PFSK-1 (cell line): ENCODE measurements at regions not wholly inside any gene's neighbourhood (a gene's known extent, or its start where the extent isn't known, plus 50 kb on each side); places are given as distances from the start of the nearest gene placed in this dataset.

Source experiments
- POLR2AphosphoS5 ChIP-seq: IDR thresholded peaks from 2 replicates; pipeline ENCODE4 v1.6.1; 2012; ENCODE audit warnings: low read depth, mild to moderate bottlenecking, control low read depth, low read length, moderate library complexity
- SIN3A ChIP-seq: IDR thresholded peaks from 2 replicates; pipeline ENCODE4 v1.6.1; 2012; ENCODE audit warnings: mild to moderate bottlenecking, low read length, moderate library complexity, borderline replicate concordance; ENCODE audit not compliant: insufficient read depth
- TAF1 ChIP-seq: IDR thresholded peaks from 2 replicates; pipeline ENCODE4 v1.6.1; 2012; ENCODE audit warnings: low read length, control low read depth, borderline replicate concordance; ENCODE audit not compliant: insufficient read depth
- TF ChIP-seq, protein P1 (sequence below), 2 experiments: IDR thresholded peaks; 2 replicates each; pipeline versions ENCODE4 v1.6.1 to v1.8.0; 2011 to 2012; ENCODE audit warnings: low read depth in 2 of 2, low read length in 2 of 2, control low read depth in 1 of 2, inconsistent platforms in 1 of 2, mild to moderate bottlenecking in 1 of 2, moderate library complexity in 1 of 2; ENCODE audit not compliant: insufficient read depth in 1 of 2

DNA sequence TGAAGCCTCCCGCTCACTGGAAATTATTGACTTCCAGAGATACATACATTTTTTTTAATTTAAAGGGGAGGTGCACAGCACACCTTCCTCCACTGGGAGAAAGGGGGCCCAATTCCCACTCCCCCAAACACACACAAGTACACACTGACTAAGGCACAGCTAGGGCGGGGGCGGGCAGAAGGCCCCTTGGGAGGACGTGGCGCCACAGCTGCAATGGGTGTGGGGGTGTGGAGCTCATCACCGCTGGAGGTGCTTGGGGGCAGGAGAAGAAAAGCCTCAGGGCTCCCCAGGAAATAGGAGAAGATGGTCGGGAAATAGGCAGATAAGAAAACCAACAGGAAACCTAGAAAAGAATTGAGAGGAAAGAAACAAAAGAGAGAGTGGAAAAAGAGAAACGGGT, 127.3 kb upstream of the FAM98A start:
- TF ChIP-seq POLR2AphosphoS5 (no peak), TAF1 (no peak), SIN3A (no peak)
- TF ChIP-seq, protein P1, sequence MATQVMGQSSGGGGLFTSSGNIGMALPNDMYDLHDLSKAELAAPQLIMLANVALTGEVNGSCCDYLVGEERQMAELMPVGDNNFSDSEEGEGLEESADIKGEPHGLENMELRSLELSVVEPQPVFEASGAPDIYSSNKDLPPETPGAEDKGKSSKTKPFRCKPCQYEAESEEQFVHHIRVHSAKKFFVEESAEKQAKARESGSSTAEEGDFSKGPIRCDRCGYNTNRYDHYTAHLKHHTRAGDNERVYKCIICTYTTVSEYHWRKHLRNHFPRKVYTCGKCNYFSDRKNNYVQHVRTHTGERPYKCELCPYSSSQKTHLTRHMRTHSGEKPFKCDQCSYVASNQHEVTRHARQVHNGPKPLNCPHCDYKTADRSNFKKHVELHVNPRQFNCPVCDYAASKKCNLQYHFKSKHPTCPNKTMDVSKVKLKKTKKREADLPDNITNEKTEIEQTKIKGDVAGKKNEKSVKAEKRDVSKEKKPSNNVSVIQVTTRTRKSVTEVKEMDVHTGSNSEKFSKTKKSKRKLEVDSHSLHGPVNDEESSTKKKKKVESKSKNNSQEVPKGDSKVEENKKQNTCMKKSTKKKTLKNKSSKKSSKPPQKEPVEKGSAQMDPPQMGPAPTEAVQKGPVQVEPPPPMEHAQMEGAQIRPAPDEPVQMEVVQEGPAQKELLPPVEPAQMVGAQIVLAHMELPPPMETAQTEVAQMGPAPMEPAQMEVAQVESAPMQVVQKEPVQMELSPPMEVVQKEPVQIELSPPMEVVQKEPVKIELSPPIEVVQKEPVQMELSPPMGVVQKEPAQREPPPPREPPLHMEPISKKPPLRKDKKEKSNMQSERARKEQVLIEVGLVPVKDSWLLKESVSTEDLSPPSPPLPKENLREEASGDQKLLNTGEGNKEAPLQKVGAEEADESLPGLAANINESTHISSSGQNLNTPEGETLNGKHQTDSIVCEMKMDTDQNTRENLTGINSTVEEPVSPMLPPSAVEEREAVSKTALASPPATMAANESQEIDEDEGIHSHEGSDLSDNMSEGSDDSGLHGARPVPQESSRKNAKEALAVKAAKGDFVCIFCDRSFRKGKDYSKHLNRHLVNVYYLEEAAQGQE (IDR thresholded peaks at IDR 0.05; ENCODE audit: insufficient read depth in 1 of 2, low read depth in 2 of 2, low read length in 2 of 2): no peak
